ENCODE measurements at regions not wholly inside any gene's neighbourhood (a gene's known extent, or its start where the extent isn't known, plus 50 kb on each side); places are given as distances from the start of the nearest gene placed in this dataset.

- H3K9me3 ChIP-seq (ENCODE audit: control insufficient read depth in 1 of 2, insufficient read depth in 1 of 2, low read depth in 1 of 2, low read length in 2 of 2) = peaks cover 9 to 13% of the 10 kb centered on the region in 2 experiments; a peak in 2 of 4 replicates
- no peaks in the 10 kb centered on the region for H3K79me2 ChIP-seq (ENCODE audit: insufficient read depth, low read length)
- DNase-seq (ENCODE audit: low read depth, low spot score) = no peak
- no peaks in the 10 kb centered on the region for H4K20me1 ChIP-seq (ENCODE audit: insufficient read depth)
- CTCF ChIA-PET = no interaction called here
- no peak for ATAC-seq
- intact Hi-C loops (cut with micrococcal nuclease) = no loop called here
- BruUV-seq (replicated peaks) = no TSS peak
- no peak overlapping the region for H3K4me2 ChIP-seq (ENCODE audit: low read length)
- RAD21 ChIA-PET (ENCODE audit: low non-redundant PET in 1 of 2, low total read pairs in 2 of 2, uncharacterized antibody in 2 of 2, unreplicated experiment in 2 of 2) = no interaction called here
- TF ChIP-seq ZNF274 (IDR thresholded peaks at IDR 0.05; ENCODE audit: low read depth, low read length) (no peak), ZBTB33 (IDR thresholded peaks at IDR 0.05; ENCODE audit: extremely low read depth, insufficient replicate concordance, low read length) (no peak), CEBPB (IDR thresholded peaks at IDR 0.05; ENCODE audit: low read depth) (no peak), CBX3 (IDR thresholded peaks at IDR 0.05; ENCODE audit: low read depth) (no peak), ELF1 (IDR thresholded peaks at IDR 0.05; ENCODE audit: borderline replicate concordance, low read depth) (no peak), SRF (IDR thresholded peaks at IDR 0.05; ENCODE audit: low read depth) (no peak), ATF3 (IDR thresholded peaks at IDR 0.05) (no peak), POLR2A (IDR thresholded peaks at IDR 0.05; ENCODE audit: borderline replicate concordance, extremely low read depth, insufficient read depth, insufficient read length) (no peak), EZH2 (IDR thresholded peaks at IDR 0.05) (no peak), JUND (IDR thresholded peaks at IDR 0.05) (no peak), YY1 (IDR thresholded peaks at IDR 0.05; ENCODE audit: extremely low read depth, insufficient replicate concordance, low read depth, low read length) (no peak)
- TF ChIP-seq, protein P1, sequence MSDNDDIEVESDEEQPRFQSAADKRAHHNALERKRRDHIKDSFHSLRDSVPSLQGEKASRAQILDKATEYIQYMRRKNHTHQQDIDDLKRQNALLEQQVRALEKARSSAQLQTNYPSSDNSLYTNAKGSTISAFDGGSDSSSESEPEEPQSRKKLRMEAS (IDR thresholded peaks at IDR 0.05) = no peak
- H3K4me3 ChIP-seq (replicated peaks in 1 of 2; ENCODE audit: low read depth in 1 of 2, low read length in 2 of 2) = no peak overlapping the region
- H3K27ac ChIP-seq (ENCODE audit: low read depth, low read length) = no peak overlapping the region
- POLR2A ChIA-PET = no interaction called here
- H3K27me3 ChIP-seq (ENCODE audit: insufficient read depth, low read length) = no peaks in the 10 kb centered on the region
- no peaks in the 10 kb centered on the region for H3K4me1 ChIP-seq (ENCODE audit: control insufficient read depth in 1 of 2, insufficient read depth in 2 of 2, low read length in 2 of 2)
- H3K9me2 ChIP-seq (ENCODE audit: insufficient read depth) = no peaks in the 10 kb centered on the region
- no peak overlapping the region for H3K9ac ChIP-seq (ENCODE audit: low read length)
- no peak overlapping the region for H2AFZ ChIP-seq (ENCODE audit: low read depth, low read length, poor library complexity, severe bottlenecking)
- H3K36me3 ChIP-seq (ENCODE audit: control insufficient read depth in 1 of 2, insufficient read depth in 2 of 2, low read length in 2 of 2) = no peaks in the 10 kb centered on the region
Observed at GRCh38 chr10:10092581-10092980, 925.1 kb upstream of the CELF2 start.

Data from HCT116 (cell line).